Posterior cingulate gyrus (tissue), 11 donors: ENCODE measurements at regions not wholly inside any gene's neighbourhood (a gene's known extent, or its start where the extent isn't known, plus 50 kb on each side); places are given as distances from the start of the nearest gene placed in this dataset.

Experiments used
- DNase-seq, 10 donors: peaks; one replicate each; pipeline versions ENCODE4 v3.0.0 to v3.0.0-alpha.2; 2020 to 2021; ENCODE audit warnings: mixed read lengths in 3 of 10
- intact Hi-C: fragments of 100-400 bp; cut with DNase I; formaldehyde crosslinking; loops from one replicate; pipeline ENCODE4 v1.15.1; 2023

- no peak for DNase-seq
- intact Hi-C loops: no loop called here
Observed at GRCh38 chr4:24637173-24637572, 52.8 kb upstream of the DHX15 start.

DNA sequence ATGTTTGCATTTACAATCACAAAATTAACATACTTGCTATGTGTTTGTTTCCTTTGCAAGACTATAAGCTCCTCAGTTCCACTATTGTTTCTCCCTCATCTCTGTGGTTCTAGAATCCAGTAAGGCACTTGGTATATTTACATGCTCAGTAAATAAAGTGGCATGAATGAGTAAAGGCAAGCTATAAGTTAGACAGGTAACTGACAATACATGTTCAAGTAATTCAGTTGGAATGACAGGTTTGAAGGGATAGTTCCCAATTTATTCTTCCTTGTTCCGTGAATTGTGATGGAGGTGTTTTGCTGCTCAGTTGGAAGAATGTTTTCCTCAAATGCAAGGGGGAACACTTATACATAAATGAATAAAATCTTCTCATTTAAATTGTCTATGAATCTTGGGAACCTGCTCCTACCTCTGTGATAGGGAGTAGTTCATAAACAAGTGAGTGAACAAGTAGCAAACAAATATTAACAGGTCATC lies 54.1 kb upstream of the DHX15 start:
- no peak for DNase-seq
- intact Hi-C loops: no loop called here

GRCh38 chr4:24639714-24640113 lies 55.4 kb upstream of the DHX15 start:
- no peak for DNase-seq
- intact Hi-C loops: no loop called here

- intact Hi-C loops: no loop called here
- no peak for DNase-seq
Observed at GRCh38 chr4:24640366-24640765, 56.0 kb upstream of the DHX15 start.

GRCh38 chr4:24642981-24643547 lies 58.7 kb upstream of the DHX15 start:
- intact Hi-C loops: no loop called here

GRCh38 chr4:24643774-24644520 lies 59.6 kb upstream of the DHX15 start:
- intact Hi-C loops: no loop called here
- DNase-seq: no peak

More at GRCh38 chr4:24642981-24643547, 58.7 kb upstream of the DHX15 start:
- no peak for DNase-seq

GRCh38 chr4:24644983-24645764 lies 60.8 kb upstream of the DHX15 start:
- intact Hi-C loops: no loop called here
- no peak for DNase-seq

- DNase-seq: no peak
- intact Hi-C loops: no loop called here
Observed at GRCh38 chr4:24645765-24646550, 61.6 kb upstream of the DHX15 start.

DNA sequence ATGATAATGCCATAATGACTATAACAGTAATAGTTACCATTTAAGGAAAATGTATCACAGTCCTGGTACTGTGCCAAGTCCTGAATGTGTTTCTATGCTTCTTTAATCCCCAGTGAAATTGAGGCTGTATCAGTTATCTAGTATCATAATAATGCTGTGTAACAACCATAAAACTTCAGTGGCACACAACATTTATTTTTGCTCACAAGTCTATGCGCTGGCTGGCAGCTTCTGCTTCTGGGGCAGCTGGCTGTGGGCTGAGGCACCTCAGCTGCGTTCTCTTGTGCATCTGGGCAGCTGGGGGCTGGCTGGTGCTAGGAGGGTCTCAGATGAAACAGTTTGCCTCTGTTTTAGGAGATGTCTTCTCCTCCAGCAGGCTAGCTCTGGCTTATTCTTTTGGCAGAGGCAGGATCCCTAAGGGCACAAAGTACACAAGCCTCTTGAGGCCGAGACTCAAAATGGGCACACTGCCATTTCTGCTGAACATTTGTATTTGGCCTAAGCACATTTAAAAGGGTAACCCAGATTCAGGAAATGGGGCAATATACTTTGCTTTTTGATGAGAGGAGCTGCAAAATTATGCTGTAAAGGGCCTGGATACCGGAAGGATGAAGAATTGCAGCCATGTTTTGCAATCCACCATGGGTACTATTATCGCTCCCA lies 62.6 kb upstream of the DHX15 start:
- intact Hi-C loops: no loop called here
- no peak for DNase-seq

GRCh38 chr4:24650849-24651640 lies 66.7 kb upstream of the DHX15 start:
- no peak for DNase-seq
- intact Hi-C loops: no loop called here

DNA sequence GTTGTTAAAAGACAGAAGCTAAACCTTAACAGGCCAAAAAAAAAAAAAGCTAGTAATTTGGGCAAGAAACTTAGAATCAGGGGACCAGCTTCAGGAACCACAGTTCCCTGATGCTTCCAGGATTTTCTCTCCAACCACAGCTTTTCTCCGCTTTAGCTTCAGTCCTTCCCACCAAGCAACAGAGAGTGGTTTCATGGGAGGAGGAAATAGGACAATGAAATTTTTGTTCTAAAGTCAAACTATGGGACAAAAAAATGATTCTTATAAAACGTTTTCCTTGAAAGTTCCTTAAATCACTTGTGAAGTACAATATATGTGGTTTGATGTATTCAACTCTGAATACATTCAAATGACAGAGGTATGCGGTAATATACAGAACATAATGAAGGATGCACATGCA lies 71.0 kb upstream of the DHX15 start:
- DNase-seq: no peak
- intact Hi-C loops: no loop called here

GRCh38 chr4:24655971-24656370 lies 71.6 kb upstream of the DHX15 start:
- no peak for DNase-seq
- intact Hi-C loops: no loop called here

- no peak for DNase-seq
- intact Hi-C loops: no loop called here
Observed at GRCh38 chr4:24656906-24657305, 72.6 kb upstream of the DHX15 start.

GRCh38 chr4:24657768-24658617 lies 73.6 kb upstream of the DHX15 start:
- intact Hi-C loops: no loop called here
- peak in 9 of 10 donors; percentile 36 to 94 (median 64) for DNase-seq

DNA sequence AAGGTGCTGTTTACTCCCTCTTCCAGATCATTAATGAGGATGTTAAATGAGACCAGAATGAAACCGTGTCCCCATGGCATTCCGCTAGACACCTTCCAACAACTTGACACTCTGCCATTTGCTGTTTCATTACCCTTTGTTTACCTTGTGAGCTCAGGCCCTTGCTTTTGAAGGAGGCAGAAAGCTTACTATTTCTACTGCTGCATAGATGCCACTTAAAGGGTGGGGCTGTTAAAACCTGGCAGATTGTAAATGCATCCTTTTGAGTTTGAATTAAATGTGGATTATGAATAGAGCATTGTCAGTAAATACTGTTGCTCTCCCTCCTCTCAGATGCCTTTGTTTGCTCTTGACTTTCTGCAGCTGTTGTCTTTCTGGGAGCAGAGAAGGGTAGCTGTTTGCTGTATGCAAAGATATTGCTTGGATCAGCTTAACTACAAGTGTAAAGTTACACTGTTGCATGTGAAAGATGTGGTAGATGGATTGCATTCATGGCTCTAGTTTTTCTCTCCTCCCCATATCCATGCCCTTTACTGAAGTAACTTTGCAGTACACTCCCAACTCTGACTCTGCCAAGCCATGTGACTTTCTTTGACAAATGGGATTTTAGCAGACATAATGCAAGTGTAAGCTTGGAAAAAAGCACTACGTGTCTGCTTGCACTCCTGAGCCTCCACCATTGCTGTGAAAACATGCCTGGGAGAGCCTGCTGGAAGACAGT lies 75.0 kb upstream of the DHX15 start:
- intact Hi-C loops: no loop called here
- DNase-seq: peak in 1 of 10 donors; percentile 33

DNA sequence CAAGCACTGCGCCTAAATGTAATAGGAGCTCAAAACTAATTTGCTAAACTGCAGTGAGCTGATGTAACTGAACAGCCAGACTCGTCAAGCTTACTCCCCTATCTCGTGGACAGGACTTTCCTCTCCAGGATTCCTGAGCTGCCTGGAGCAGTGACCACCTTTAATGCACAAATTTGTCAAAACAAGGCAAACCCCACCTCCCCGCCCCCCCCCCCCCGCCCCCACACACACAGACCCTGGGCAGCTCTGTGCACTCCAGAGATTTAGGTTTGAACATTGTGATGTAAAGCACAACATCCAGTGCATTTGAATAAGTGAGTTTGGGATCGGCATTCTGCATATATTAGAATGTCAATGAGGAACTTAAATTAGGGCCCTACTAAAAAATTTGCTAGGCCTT lies 77.7 kb upstream of the DHX15 start:
- intact Hi-C loops: no loop called here
- no peak for DNase-seq

DNA sequence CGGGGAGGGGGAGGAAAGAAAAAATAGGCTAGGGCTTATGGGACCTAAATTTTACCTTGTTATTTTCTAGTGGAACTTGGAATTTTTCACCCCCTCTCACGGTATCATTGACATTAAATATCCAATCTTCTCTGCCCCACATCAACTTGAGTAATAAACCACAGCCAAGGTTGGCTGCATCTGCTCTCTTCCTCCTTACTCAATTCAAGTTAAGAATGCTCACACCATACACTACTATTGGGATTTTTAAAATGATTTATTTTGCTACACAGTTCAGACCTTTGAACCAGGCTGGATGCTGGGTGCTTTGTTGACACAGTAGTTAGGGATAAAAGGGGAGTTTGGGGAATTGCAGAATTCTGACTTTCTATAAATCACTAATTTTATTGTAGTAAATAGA lies 78.2 kb upstream of the DHX15 start:
- intact Hi-C loops: no loop called here
- no peak for DNase-seq

DNA sequence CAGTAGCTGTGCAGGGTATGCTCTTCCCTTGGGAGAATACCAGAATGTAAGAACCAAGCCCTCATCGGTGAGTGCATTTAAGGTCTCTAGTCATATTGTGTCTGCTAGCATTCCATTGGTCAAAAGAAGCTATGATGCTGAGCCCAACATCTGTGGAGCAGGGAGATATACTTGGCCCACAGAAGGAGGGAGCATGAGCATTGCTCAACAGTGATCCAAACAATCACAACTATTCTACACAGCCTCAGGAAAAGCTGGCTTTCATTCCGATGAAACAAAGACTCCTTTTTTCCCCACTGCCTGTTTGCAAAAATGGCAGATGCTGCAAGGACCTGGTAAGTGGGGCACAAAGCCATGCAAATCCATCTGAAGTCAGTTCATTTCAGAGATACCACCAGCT lies 80.6 kb upstream of the DHX15 start:
- peak in 5 of 10 donors; percentile 17 to 85 (median 50) for DNase-seq
- intact Hi-C loops: no loop called here
